ENCODE measurements at regions not wholly inside any gene's neighbourhood (a gene's known extent, or its start where the extent isn't known, plus 50 kb on each side); places are given as distances from the start of the nearest gene placed in this dataset.

- H3K4me3 ChIP-seq (ENCODE audit: low read length), result no peak overlapping the region
- H3K27me3 Mint-ChIP-seq (ENCODE audit: low read depth in 2 of 2), result no peaks in the 10 kb centered on the region
- H3K36me3 Mint-ChIP-seq, result no peaks in the 10 kb centered on the region
- DNase-seq (no peak), ATAC-seq (no peak)
- 100% methylated on average over 1 of the region's 2 CpGs for WGBS (ENCODE audit: insufficient coverage)
- no peak for TF ChIP-seq CTCF (IDR thresholded peaks at IDR 0.05)
- intact Hi-C loops (cut with micrococcal nuclease), result no loop called here
- H3K9me3 Mint-ChIP-seq, result peaks cover 11 to 15% of the 10 kb centered on the region in 2 donors
- no peaks in the 10 kb centered on the region for H3K36me3 ChIP-seq (ENCODE audit: control insufficient read depth, insufficient read depth, low read length)
- H3K27ac Mint-ChIP-seq, result no peak overlapping the region
- H3K4me1 Mint-ChIP-seq, result no peaks in the 10 kb centered on the region
- H3K27ac ChIP-seq (ENCODE audit: low read length), result no peak overlapping the region
- H3K9me3 ChIP-seq (ENCODE audit: control insufficient read depth, insufficient read depth, low read length), result no peaks in the 10 kb centered on the region
- H3K4me3 Mint-ChIP-seq, result no peak overlapping the region
- no peaks in the 10 kb centered on the region for H3K27me3 ChIP-seq (ENCODE audit: control insufficient read depth, insufficient read depth, low read length)
- H3K4me1 ChIP-seq (ENCODE audit: control insufficient read depth, insufficient read depth, low read length), result no peaks in the 10 kb centered on the region
Observed at GRCh38 chr7:67870396-67870795, 873.8 kb downstream of the TYW1 start.

- H3K27me3 Mint-ChIP-seq (ENCODE audit: low read depth in 2 of 2), result no peaks in the 10 kb centered on the region
- H3K9me3 ChIP-seq (ENCODE audit: control insufficient read depth, insufficient read depth, low read length), result no peaks in the 10 kb centered on the region
Observed at GRCh38 chr7:67875558-67875957, 878.9 kb downstream of the TYW1 start.

GRCh38 chr7:67878808-67879207 lies 882.2 kb downstream of the TYW1 start:
- Histone ChIP-seq H3K36me3 (ENCODE audit: control insufficient read depth, insufficient read depth, low read length) (no peaks in the 10 kb centered on the region), H3K4me3 (ENCODE audit: low read length) (no peak overlapping the region), H3K9me3 (ENCODE audit: control insufficient read depth, insufficient read depth, low read length) (peaks cover 4% of the 10 kb centered on the region), H3K27me3 (ENCODE audit: control insufficient read depth, insufficient read depth, low read length) (no peaks in the 10 kb centered on the region), H3K27ac (ENCODE audit: low read length) (no peak overlapping the region), H3K4me1 (ENCODE audit: control insufficient read depth, insufficient read depth, low read length) (no peaks in the 10 kb centered on the region)
- Mint-ChIP-seq H3K27me3 (ENCODE audit: low read depth in 2 of 2) (no peaks in the 10 kb centered on the region), H3K4me3 (no peak overlapping the region), H3K36me3 (peaks cover 9% of the 10 kb centered on the region), H3K9me3 (peaks cover 22 to 28% of the 10 kb centered on the region in 2 donors), H3K27ac (no peak overlapping the region), H3K4me1 (no peaks in the 10 kb centered on the region)
- WGBS (ENCODE audit: insufficient coverage), result 85% methylated on average over 7 of the region's 8 CpGs
- no peak for ATAC-seq
- DNase-seq, result no peak
- TF ChIP-seq CTCF (IDR thresholded peaks at IDR 0.05), result no peak
- intact Hi-C loops (cut with micrococcal nuclease), result no loop called here

More at GRCh38 chr7:67875558-67875957, 878.9 kb downstream of the TYW1 start:
- H3K36me3 ChIP-seq (ENCODE audit: control insufficient read depth, insufficient read depth, low read length), result no peaks in the 10 kb centered on the region
- no peaks in the 10 kb centered on the region for H3K4me1 ChIP-seq (ENCODE audit: control insufficient read depth, insufficient read depth, low read length)
- no peak overlapping the region for H3K27ac Mint-ChIP-seq
- no peak for TF ChIP-seq CTCF (IDR thresholded peaks at IDR 0.05)
- H3K4me3 Mint-ChIP-seq, result no peak overlapping the region
- ATAC-seq, result no peak
- WGBS (ENCODE audit: insufficient coverage), result 71% methylated on average over 4 of the region's 4 CpGs
- intact Hi-C loops (cut with micrococcal nuclease), result no loop called here
- H3K4me1 Mint-ChIP-seq, result no peaks in the 10 kb centered on the region
- H3K27me3 ChIP-seq (ENCODE audit: control insufficient read depth, insufficient read depth, low read length), result no peaks in the 10 kb centered on the region
- no peak overlapping the region for H3K27ac ChIP-seq (ENCODE audit: low read length)
- no peak overlapping the region for H3K4me3 ChIP-seq (ENCODE audit: low read length)
- peaks cover 20 to 22% of the 10 kb centered on the region in 2 donors for H3K9me3 Mint-ChIP-seq
- peaks cover 9% of the 10 kb centered on the region for H3K36me3 Mint-ChIP-seq
- no peak for DNase-seq

- Histone ChIP-seq H3K27ac (ENCODE audit: low read length) (no peak overlapping the region), H3K36me3 (ENCODE audit: control insufficient read depth, insufficient read depth, low read length) (no peaks in the 10 kb centered on the region), H3K4me1 (ENCODE audit: control insufficient read depth, insufficient read depth, low read length) (no peaks in the 10 kb centered on the region), H3K9me3 (ENCODE audit: control insufficient read depth, insufficient read depth, low read length) (peaks cover 5% of the 10 kb centered on the region), H3K4me3 (ENCODE audit: low read length) (no peak overlapping the region), H3K27me3 (ENCODE audit: control insufficient read depth, insufficient read depth, low read length) (no peaks in the 10 kb centered on the region)
- Mint-ChIP-seq H3K4me1 (no peaks in the 10 kb centered on the region), H3K36me3 (no peaks in the 10 kb centered on the region), H3K27me3 (ENCODE audit: low read depth in 2 of 2) (no peaks in the 10 kb centered on the region), H3K4me3 (no peak overlapping the region), H3K27ac (no peak overlapping the region), H3K9me3 (peaks cover 20 to 27% of the 10 kb centered on the region in 2 donors)
- DNase-seq (no peak), ATAC-seq (no peak)
- intact Hi-C loops (cut with micrococcal nuclease), result no loop called here
- 73% methylated on average over 1 of the region's 1 CpG for WGBS (ENCODE audit: insufficient coverage)
- TF ChIP-seq CTCF (IDR thresholded peaks at IDR 0.05), result no peak
Observed at GRCh38 chr7:67882843-67883242, 886.2 kb downstream of the TYW1 start.

All from natural killer cell (primary cell).